Kidney epithelial cell (primary cell): ENCODE measurements at regions not wholly inside any gene's neighbourhood (a gene's known extent, or its start where the extent isn't known, plus 50 kb on each side); places are given as distances from the start of the nearest gene placed in this dataset.

Experiments
- DNase-seq: peaks from one replicate; pipeline ENCODE4 v3.0.0-alpha.2; 2010; ENCODE audit warnings: low read depth
- H3K27me3 ChIP-seq: 2 replicates; pipeline ENCODE4 v1.6.0; 2011; ENCODE audit warnings: low read length; ENCODE audit not compliant: control insufficient read depth, insufficient read depth
- H3K36me3 ChIP-seq: 2 replicates; pipeline ENCODE4 v1.5.1; 2011; ENCODE audit warnings: low read length; ENCODE audit not compliant: control insufficient read depth, insufficient read depth
- H3K4me3 ChIP-seq: 2 replicates; pipeline ENCODE4 v1.5.1; 2011; ENCODE audit warnings: low read depth, mild to moderate bottlenecking, control low read depth, low read length
- TF ChIP-seq, protein P1 (sequence below): IDR thresholded peaks from 2 replicates; pipeline ENCODE4 v1.5.1; 2011; ENCODE audit warnings: mild to moderate bottlenecking, moderate library complexity, low read length, control low read depth, inconsistent platforms; ENCODE audit not compliant: insufficient read depth, poor library complexity, severe bottlenecking

DNA sequence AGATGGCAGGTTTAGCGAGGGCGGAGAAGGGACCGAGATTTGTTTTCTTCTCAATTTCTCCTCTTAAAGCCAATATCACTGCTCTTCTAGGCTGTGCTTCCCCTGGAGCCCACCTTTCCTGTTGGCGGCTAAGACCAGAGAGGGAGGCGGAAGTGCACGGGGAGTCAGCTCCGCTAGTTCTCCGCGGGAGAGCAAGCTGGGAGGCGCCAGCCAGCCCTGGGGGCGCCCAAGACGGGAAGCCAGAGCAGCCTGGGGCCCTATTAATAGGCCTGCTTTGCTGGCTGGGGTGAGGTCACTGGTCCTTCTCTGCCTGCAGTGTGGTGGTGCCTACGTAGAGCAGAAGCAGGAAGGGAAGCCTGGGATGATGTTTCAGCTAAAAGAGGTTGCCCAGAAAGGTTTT, 61.6 kb downstream of the LSM5 start:
- H3K36me3 ChIP-seq: no peaks in the 10 kb centered on the region
- H3K4me3 ChIP-seq: no peak overlapping the region
- DNase-seq: no peak
- TF ChIP-seq, protein P1, sequence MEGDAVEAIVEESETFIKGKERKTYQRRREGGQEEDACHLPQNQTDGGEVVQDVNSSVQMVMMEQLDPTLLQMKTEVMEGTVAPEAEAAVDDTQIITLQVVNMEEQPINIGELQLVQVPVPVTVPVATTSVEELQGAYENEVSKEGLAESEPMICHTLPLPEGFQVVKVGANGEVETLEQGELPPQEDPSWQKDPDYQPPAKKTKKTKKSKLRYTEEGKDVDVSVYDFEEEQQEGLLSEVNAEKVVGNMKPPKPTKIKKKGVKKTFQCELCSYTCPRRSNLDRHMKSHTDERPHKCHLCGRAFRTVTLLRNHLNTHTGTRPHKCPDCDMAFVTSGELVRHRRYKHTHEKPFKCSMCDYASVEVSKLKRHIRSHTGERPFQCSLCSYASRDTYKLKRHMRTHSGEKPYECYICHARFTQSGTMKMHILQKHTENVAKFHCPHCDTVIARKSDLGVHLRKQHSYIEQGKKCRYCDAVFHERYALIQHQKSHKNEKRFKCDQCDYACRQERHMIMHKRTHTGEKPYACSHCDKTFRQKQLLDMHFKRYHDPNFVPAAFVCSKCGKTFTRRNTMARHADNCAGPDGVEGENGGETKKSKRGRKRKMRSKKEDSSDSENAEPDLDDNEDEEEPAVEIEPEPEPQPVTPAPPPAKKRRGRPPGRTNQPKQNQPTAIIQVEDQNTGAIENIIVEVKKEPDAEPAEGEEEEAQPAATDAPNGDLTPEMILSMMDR: no peak
- peaks cover 19% of the 10 kb centered on the region for H3K27me3 ChIP-seq

DNA sequence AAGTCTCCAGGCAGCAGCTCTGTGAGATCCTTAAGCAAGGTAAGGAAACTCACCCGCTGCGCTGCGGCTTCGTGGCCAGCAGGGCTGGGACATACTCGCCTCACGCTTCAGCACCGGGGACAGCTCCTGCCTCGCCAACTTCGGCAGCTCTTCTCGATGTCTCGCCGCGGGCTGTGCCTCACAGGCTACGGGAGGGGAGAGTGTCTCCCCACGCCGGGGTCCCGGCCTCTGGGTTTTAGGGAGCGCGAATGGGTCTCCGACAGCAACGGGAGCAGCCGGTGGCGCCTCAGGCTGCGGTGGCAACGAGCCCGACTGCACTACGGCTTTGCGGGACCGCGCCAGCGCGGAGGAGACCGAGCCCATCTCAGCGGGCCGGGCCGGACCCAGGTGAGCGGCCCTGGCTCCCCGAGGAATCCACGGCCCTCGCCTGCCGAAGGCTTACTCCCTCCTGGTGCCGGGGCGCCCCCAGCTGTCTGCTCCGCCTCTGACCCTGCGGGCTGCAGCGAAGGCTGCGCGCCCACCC, 62.4 kb downstream of the LSM5 start:
- H3K27me3 ChIP-seq: peaks cover 21% of the 10 kb centered on the region
- DNase-seq: peak; percentile 47
- H3K4me3 ChIP-seq: no peak overlapping the region
- H3K36me3 ChIP-seq: no peaks in the 10 kb centered on the region
- TF ChIP-seq, protein P1: peak; percentile 56

DNA sequence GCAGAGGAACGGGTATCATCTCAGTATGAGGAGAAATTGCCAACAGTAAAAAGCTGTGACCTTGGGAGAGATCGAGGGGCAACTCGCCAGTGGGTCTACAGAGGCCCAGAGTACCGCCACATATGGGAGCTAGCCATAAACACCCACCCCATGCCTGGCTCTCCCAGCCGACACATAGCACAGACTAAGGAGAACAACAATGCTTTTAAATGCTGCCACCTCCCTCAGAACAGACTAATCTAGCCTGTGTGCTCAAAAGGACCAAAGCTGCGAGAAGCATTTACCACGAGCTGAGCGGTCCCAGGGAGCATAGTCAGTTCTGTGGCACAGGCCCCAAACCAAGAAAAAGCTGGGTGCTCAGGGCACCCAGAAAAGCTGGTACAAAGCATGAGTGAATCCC, 73.3 kb downstream of the LSM5 start:
- H3K27me3 ChIP-seq: peaks cover 3% of the 10 kb centered on the region

DNA sequence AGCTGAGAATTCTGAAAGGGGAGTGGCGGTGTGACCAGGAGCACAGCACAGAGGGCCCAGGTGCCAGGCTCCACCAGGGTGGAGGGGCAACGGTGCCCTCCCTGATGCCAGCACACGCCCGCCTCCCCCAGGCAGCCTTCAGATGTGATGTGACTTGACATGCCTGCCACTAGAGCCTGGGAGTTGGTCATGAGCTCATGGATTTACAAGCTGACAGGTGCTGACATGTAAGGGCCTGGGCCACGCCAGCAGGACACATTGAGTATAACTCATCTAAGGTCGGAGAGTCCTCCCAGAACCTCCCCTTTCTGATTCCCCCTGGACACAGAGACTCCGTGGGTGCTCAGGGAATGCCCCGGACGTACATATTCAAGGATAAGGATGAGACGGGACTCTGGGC, 74.2 kb downstream of the LSM5 start:
- no peak for DNase-seq
- TF ChIP-seq, protein P1: no peak
- Histone ChIP-seq H3K27me3 (peaks cover 3% of the 10 kb centered on the region), H3K4me3 (no peak overlapping the region), H3K36me3 (no peaks in the 10 kb centered on the region)

More for the DNA sequence above, 73.3 kb downstream of the LSM5 start:
- no peak overlapping the region for H3K4me3 ChIP-seq
- TF ChIP-seq, protein P1: no peak
- H3K36me3 ChIP-seq: no peaks in the 10 kb centered on the region
- no peak for DNase-seq

DNA sequence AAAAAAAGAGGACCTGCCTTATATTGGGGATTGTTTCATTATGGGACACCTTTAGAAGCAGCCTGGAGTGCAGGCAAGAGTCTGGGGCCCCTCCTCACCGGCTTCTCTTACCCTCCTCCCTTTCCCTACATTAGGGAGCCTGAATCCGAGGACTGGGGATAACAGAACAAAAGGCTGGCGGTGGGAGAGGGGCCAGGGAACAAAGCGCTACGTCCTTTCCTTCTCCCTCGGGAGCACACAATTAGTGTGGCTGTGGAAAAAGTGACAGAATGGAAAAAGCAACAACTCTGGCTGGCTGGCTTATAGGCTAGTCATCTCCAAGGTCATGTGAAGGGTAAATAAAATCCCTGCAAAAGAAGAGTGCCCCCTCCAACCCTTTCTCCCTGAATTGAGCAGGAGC, 74.7 kb downstream of the LSM5 start:
- Histone ChIP-seq H3K36me3 (no peaks in the 10 kb centered on the region), H3K4me3 (no peak overlapping the region), H3K27me3 (peaks cover 3% of the 10 kb centered on the region)
- no peak for DNase-seq
- TF ChIP-seq, protein P1: no peak

DNA sequence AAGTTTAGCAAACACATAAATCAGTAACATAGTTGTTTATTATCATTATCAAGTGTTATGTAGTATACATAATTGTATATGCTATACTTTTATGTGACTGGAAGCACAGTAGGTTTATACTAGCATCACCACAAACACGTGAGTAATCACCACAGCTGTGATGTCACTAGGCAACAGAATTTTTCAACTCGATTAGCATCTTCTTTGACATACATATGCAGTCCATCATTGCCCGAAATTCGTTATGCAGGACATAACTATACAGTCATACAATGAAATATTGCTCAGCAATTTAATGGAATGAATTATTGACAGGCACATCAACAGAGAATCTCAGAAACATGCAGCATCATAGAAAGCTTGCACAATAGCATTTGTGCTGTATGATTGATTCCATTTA, 77.7 kb downstream of the LSM5 start:
- no peaks in the 10 kb centered on the region for H3K36me3 ChIP-seq
- no peak for DNase-seq
- H3K27me3 ChIP-seq: no peaks in the 10 kb centered on the region
- TF ChIP-seq, protein P1: no peak
- no peak overlapping the region for H3K4me3 ChIP-seq
